ENCODE measurements at regions not wholly inside any gene's neighbourhood (a gene's known extent, or its start where the extent isn't known, plus 50 kb on each side); places are given as distances from the start of the nearest gene placed in this dataset.

DNA sequence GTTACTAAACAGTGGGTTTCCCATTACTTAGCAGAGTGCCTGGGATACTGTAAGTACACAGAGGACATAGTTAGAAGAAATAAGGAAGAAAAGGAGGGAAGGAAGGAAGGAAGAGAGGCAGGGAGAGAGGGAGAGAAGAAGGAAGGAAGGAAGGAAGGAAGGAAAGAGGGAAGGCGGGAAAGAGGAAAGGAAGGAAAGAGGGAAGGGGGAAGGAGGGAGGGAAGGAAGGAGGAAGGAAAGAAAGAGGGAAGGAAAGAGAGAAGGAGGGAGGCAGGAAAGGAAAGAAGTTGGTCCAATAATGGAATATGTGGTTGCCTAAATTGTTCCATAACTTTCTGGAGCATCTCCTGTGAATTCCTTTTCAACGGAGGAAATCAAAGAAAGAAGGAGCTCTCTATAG is 1230.4 kb downstream of the AACS start:
- H3K27ac Mint-ChIP-seq = no peak overlapping the region
- H3K27me3 Mint-ChIP-seq (ENCODE audit: low read depth) = no peaks in the 10 kb centered on the region
- peaks cover 7% of the 10 kb centered on the region for H3K36me3 Mint-ChIP-seq
- H3K4me1 Mint-ChIP-seq = no peaks in the 10 kb centered on the region
- H3K9me3 Mint-ChIP-seq = peaks cover 64% of the 10 kb centered on the region
- no peak for DNase-seq (ENCODE audit: low spot score in 2 of 2, unreplicated experiment in 2 of 2)
- no peak overlapping the region for H3K4me3 Mint-ChIP-seq
- TF ChIP-seq, protein P1, sequence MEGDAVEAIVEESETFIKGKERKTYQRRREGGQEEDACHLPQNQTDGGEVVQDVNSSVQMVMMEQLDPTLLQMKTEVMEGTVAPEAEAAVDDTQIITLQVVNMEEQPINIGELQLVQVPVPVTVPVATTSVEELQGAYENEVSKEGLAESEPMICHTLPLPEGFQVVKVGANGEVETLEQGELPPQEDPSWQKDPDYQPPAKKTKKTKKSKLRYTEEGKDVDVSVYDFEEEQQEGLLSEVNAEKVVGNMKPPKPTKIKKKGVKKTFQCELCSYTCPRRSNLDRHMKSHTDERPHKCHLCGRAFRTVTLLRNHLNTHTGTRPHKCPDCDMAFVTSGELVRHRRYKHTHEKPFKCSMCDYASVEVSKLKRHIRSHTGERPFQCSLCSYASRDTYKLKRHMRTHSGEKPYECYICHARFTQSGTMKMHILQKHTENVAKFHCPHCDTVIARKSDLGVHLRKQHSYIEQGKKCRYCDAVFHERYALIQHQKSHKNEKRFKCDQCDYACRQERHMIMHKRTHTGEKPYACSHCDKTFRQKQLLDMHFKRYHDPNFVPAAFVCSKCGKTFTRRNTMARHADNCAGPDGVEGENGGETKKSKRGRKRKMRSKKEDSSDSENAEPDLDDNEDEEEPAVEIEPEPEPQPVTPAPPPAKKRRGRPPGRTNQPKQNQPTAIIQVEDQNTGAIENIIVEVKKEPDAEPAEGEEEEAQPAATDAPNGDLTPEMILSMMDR (IDR thresholded peaks at IDR 0.05; ENCODE audit: unreplicated experiment) = no peak

DNA sequence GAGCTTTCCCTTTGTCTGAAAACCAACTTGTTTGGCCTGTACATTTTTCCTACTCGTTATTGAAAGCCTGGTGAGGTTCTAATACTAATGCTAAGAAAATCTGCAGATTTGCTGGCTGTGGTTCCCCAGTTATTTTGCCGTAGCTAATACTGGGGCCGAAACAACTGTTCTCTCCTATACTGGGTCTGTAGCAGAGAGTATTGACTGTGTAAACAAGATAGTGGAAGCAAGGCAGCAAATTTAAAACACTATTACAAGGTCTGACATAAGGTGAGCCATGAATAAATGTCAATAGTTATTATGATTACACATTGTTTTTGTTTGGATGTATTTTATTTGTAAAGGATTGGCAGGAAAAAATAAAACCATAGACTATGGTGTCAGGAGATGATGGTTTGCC is 1244.0 kb downstream of the AACS start:
- DNase-seq (ENCODE audit: low spot score in 2 of 2, unreplicated experiment in 2 of 2) = no peak
- H3K4me1 Mint-ChIP-seq = no peaks in the 10 kb centered on the region
- no peaks in the 10 kb centered on the region for H3K36me3 Mint-ChIP-seq
- no peaks in the 10 kb centered on the region for H3K27me3 Mint-ChIP-seq (ENCODE audit: low read depth)
- TF ChIP-seq, protein P1 (IDR thresholded peaks at IDR 0.05; ENCODE audit: unreplicated experiment) = no peak
- peaks cover 57% of the 10 kb centered on the region for H3K9me3 Mint-ChIP-seq
- no peak overlapping the region for H3K27ac Mint-ChIP-seq
- no peak overlapping the region for H3K4me3 Mint-ChIP-seq

DNA sequence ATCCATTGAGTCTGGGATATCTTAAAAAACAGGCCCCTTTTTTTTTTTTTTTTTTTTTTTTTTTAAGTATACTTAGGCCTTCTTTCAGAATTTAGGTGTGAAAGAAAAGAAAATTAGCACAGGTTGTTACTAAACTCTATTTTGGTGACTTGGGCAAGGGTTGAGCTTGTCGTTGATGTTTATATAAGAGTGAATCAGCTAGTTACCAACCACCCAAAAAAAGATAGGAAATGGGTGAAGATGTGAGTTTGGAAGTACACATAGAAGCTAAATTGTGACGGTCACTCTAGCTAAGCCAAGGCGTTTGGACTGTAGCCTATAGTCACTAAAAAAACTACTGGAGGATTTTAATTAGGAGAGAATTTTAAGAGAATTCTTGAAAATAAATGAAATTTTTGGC is 1247.2 kb downstream of the AACS start:
- H3K9me3 Mint-ChIP-seq = peaks cover 32% of the 10 kb centered on the region
- TF ChIP-seq, protein P1 (IDR thresholded peaks at IDR 0.05; ENCODE audit: unreplicated experiment) = no peak
- no peaks in the 10 kb centered on the region for H3K4me1 Mint-ChIP-seq
- H3K4me3 Mint-ChIP-seq = no peak overlapping the region
- no peak overlapping the region for H3K27ac Mint-ChIP-seq
- DNase-seq (ENCODE audit: low spot score in 2 of 2, unreplicated experiment in 2 of 2) = no peak
- H3K27me3 Mint-ChIP-seq (ENCODE audit: low read depth) = no peaks in the 10 kb centered on the region
- no peaks in the 10 kb centered on the region for H3K36me3 Mint-ChIP-seq

DNA sequence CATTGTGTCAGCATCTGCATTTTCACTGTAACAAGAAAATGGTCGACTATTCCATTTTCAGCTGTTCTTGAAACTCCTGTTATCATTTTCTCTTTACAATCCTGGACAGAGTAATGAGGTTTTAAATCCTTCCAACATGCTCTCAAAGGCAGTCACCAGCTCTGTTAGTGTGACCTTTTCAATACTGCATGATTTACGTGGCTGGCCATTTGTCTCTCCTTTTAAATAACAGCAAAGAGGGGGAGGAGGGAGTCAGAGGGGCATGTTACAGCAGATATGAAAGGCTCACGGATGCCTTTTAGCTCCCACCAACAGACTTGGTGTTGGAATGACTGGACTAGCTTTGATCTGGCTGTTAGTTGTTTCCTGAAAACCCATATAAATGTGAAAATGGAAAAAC is 1251.2 kb downstream of the AACS start:
- no peaks in the 10 kb centered on the region for H3K4me1 Mint-ChIP-seq
- DNase-seq (ENCODE audit: low spot score in 2 of 2, unreplicated experiment in 2 of 2) = no peak
- no peak overlapping the region for H3K27ac Mint-ChIP-seq
- H3K9me3 Mint-ChIP-seq = peaks cover 7% of the 10 kb centered on the region
- no peak overlapping the region for H3K4me3 Mint-ChIP-seq
- no peaks in the 10 kb centered on the region for H3K36me3 Mint-ChIP-seq
- TF ChIP-seq, protein P1 (IDR thresholded peaks at IDR 0.05; ENCODE audit: unreplicated experiment) = no peak
- H3K27me3 Mint-ChIP-seq (ENCODE audit: low read depth) = no peaks in the 10 kb centered on the region

DNA sequence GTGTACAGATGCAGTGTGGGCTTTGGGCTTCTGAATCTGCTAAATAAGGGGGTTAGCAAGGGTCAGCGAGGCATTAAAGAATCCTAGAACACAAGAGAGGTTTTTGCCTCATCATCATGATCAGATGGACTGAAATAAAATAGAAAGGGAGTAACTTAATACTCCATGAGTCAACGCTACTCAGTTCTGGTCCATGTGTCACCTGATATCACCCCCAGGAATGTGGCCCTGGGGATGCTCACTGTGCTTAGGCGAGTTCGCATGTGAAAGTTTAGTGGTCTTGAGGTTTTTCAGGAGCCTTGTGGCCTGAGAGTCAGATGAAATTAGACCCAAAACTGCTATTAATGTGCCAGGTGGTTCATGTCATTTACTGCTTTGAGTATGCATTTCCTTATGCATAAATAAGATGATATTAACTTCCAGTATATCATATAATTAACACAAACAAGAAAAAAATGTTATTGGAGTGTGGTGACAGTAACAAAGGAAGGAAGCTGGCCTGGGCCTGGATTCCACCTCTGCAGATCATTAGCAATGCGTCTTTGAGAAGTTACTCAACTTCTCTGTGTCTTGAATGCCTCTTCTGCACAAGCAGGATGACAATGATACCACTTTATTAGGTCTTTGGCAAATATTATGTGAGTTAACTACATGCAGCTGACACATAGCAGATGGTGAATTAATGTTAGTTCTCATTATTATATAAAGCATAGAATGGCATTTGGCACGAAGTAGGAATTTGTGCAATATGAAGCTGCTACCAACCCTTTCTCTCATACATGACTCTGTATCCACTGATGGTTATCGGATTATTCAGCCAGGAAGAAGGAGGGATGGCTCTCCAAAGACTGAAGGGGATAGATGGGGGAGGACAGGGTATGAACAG is 1272.6 kb downstream of the AACS start:
- no peaks in the 10 kb centered on the region for H3K4me1 Mint-ChIP-seq
- H3K27ac Mint-ChIP-seq = no peak overlapping the region
- TF ChIP-seq, protein P1 (IDR thresholded peaks at IDR 0.05; ENCODE audit: unreplicated experiment) = no peak
- H3K4me3 Mint-ChIP-seq = no peak overlapping the region
- H3K9me3 Mint-ChIP-seq = peaks cover 55% of the 10 kb centered on the region
- no peak for DNase-seq (ENCODE audit: low spot score in 2 of 2, unreplicated experiment in 2 of 2)
- H3K27me3 Mint-ChIP-seq (ENCODE audit: low read depth) = no peaks in the 10 kb centered on the region
- no peaks in the 10 kb centered on the region for H3K36me3 Mint-ChIP-seq

Data from mesothelial cell of epicardium (in vitro differentiated cells).